SK-N-SH (cell line): ENCODE measurements at regions not wholly inside any gene's neighbourhood (a gene's known extent, or its start where the extent isn't known, plus 50 kb on each side); places are given as distances from the start of the nearest gene placed in this dataset.

Experiments
- EP300 ChIP-seq, 2 experiments: IDR thresholded peaks; 2 replicates each; pipeline versions ENCODE4 v1.4.0 to v1.6.1; 2012; ENCODE audit warnings: borderline replicate concordance in 1 of 2, low read depth in 1 of 2, low read length in 1 of 2
- EZH2phosphoT487 ChIP-seq: fragments of 200-600 bp; sonication (generic); IDR thresholded peaks from 2 replicates; pipeline ENCODE4 v1.6.1; 2017; ENCODE audit warnings: low read depth, mixed run types, mild to moderate bottlenecking, antibody characterized with exemption, moderate library complexity, borderline replicate concordance
- POLR2AphosphoS5 ChIP-seq: IDR thresholded peaks from 2 replicates; pipeline ENCODE4 v1.6.1; 2012; ENCODE audit warnings: low read depth, low read length
- RAD21 ChIP-seq: IDR thresholded peaks from 2 replicates; pipeline ENCODE4 v1.6.1; 2012; ENCODE audit warnings: mild to moderate bottlenecking, low read length
- RXRA ChIP-seq: IDR thresholded peaks from 2 replicates; pipeline ENCODE4 v1.4.0; 2012; ENCODE audit warnings: low read depth, mild to moderate bottlenecking, borderline replicate concordance
- SMC3 ChIP-seq: IDR thresholded peaks from 2 replicates; pipeline ENCODE4 v1.6.1; 2012; ENCODE audit warnings: low read depth, low read length, improper control_type of control experiment
- TF ChIP-seq, protein P1 (sequence below): fragments of 200-600 bp; sonication (generic); IDR thresholded peaks from 2 replicates; pipeline ENCODE4 v1.6.1; 2017; ENCODE audit warnings: antibody characterized with exemption, mild to moderate bottlenecking, moderate library complexity

DNA sequence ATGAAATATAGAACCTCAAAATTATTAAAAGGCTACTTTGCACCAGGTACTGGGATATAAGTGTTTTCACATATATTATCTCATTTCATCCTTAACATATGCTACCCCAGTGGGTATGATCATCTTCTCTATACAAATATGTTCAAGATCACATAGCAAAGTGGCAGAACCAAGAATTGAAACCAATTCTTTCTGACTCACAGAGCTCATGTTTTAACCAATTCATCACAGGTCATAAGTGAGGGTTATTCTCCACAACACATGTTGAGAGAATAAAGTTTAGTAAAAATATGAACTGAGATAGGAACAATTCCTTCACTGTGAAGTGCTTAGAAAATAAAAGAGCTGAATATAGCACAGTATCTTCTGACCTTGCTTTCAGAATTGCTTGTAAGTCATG is 442.9 kb upstream of the RASGEF1B start:
- TF ChIP-seq POLR2AphosphoS5 (no peak), EP300 (IDR thresholded peaks at IDR 0.05; ENCODE audit: borderline replicate concordance in 1 of 2, low read depth in 1 of 2, low read length in 1 of 2) (no peak), RAD21 (no peak), EZH2phosphoT487 (no peak), SMC3 (no peak), RXRA (no peak)
- TF ChIP-seq, protein P1, sequence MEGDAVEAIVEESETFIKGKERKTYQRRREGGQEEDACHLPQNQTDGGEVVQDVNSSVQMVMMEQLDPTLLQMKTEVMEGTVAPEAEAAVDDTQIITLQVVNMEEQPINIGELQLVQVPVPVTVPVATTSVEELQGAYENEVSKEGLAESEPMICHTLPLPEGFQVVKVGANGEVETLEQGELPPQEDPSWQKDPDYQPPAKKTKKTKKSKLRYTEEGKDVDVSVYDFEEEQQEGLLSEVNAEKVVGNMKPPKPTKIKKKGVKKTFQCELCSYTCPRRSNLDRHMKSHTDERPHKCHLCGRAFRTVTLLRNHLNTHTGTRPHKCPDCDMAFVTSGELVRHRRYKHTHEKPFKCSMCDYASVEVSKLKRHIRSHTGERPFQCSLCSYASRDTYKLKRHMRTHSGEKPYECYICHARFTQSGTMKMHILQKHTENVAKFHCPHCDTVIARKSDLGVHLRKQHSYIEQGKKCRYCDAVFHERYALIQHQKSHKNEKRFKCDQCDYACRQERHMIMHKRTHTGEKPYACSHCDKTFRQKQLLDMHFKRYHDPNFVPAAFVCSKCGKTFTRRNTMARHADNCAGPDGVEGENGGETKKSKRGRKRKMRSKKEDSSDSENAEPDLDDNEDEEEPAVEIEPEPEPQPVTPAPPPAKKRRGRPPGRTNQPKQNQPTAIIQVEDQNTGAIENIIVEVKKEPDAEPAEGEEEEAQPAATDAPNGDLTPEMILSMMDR, result no peak
